ENCODE measurements at regions not wholly inside any gene's neighbourhood (a gene's known extent, or its start where the extent isn't known, plus 50 kb on each side); places are given as distances from the start of the nearest gene placed in this dataset.
"Not testable (repeated sequence)": the region's sequence is repeated elsewhere in the genome, so short reads cannot be mapped to it uniquely, and the experiment has no call there.

GRCh38 chr5:41995193-41995592, 70.1 kb downstream of the FBXO4 start:
- TF ChIP-seq CTCF (IDR thresholded peaks at IDR 0.05; ENCODE audit: low read length, missing control alignments) = no peak
- no peak overlapping the region for H3K4me3 ChIP-seq (replicated peaks; ENCODE audit: low read depth, low read length)

GRCh38 chr5:42001673-42002072, 76.6 kb downstream of the FBXO4 start:
- TF ChIP-seq CTCF (IDR thresholded peaks at IDR 0.05; ENCODE audit: low read length, missing control alignments) = no peak
- no peak for DNase-seq (ENCODE audit: low read depth)
- H3K4me3 ChIP-seq (replicated peaks; ENCODE audit: low read depth, low read length) = no peak overlapping the region

More at GRCh38 chr5:41995193-41995592, 70.1 kb downstream of the FBXO4 start:
- DNase-seq (ENCODE audit: low read depth) = no peak

DNA sequence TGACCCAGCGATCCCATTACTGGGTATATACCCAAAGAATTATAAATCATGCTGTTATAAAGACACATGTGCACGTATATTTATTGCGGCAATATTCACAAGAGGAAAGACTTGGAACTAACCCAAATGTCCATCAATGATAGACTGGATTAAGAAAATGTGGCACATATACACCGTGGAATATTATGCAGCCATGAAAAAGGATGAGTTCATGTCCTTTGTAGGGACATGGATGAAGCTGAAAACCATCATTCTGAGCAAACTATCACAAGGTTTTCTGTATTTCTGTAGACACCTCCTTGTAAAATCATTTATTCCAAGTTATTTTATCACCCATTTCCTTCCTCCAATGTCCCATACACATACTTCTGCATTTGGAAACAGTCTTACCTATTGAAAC, 78.8 kb downstream of the FBXO4 start:
- H3K4me3 ChIP-seq (replicated peaks; ENCODE audit: low read depth, low read length) = not testable (repeated sequence)

GRCh38 chr5:42005561-42006153, 80.6 kb downstream of the FBXO4 start:
- peak; percentile 45 for DNase-seq (ENCODE audit: low read depth)
- no peak overlapping the region for H3K4me3 ChIP-seq (replicated peaks; ENCODE audit: low read depth, low read length)
- TF ChIP-seq CTCF (IDR thresholded peaks at IDR 0.05; ENCODE audit: low read length, missing control alignments) = peak; percentile 85

More for the DNA sequence above, 78.8 kb downstream of the FBXO4 start:
- not testable (repeated sequence) for DNase-seq (ENCODE audit: low read depth)

DNA sequence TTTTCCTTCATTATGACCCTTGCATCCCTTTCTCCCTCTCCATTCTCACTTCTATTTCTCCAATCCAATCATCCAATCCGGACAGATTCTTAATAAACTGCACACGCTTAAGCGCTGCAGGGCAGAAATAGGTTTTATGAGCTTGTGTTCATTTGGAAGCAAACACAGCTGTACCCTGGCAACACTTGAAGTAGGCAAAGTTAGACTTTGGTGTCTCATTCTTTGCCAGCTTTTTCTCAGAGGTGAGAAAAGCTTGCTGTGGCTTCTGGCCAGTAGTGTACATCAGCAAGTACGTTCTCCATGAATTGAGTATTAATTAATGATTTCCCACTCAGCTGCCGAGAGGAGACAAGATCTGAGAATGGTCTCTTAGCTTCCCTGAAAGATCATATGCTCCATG, 88.5 kb downstream of the FBXO4 start:
- no peak for DNase-seq (ENCODE audit: low read depth)
- TF ChIP-seq CTCF (IDR thresholded peaks at IDR 0.05; ENCODE audit: low read length, missing control alignments) = no peak
- H3K4me3 ChIP-seq (replicated peaks; ENCODE audit: low read depth, low read length) = no peak overlapping the region

DNA sequence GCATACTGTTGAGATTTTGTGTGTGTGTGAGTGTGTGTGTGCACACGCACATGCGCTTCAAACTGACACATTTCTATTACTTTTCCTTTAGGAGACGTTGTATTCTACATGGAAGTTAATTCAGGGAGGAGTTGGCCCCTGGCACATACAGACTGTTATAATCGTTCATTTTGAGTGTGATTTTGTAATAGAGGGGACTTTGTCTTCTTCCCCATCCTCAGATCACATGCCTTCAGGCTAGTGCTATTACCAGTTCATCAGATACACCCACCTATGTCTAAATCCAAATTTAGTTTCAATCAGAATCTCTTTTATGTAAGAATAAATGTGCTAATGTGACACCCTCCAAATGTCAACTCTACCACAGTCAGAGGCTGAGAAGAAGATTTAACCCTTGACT, 90.2 kb downstream of the FBXO4 start:
- DNase-seq (ENCODE audit: low read depth) = no peak
- no peak overlapping the region for H3K4me3 ChIP-seq (replicated peaks; ENCODE audit: low read depth, low read length)
- TF ChIP-seq CTCF (IDR thresholded peaks at IDR 0.05; ENCODE audit: low read length, missing control alignments) = no peak

DNA sequence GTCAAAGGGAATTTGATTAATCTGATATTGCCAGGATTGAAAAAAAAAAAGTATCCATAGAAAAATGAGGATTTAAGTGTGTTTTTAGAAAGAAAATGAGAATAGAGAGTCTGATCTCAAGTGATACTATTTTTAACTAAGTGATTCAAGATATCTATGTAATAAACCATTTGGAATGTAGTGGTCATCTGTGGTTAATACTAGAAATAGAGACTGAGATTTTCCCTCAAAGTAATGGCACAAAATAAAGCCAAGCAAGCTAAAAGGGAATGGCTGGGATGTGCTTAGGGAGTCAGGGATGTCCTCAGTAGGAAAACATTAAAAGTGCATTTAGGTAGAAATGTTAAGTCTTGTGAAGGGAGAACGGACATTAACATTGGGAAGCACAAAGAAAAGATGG, 90.6 kb downstream of the FBXO4 start:
- DNase-seq (ENCODE audit: low read depth) = no peak
- no peak overlapping the region for H3K4me3 ChIP-seq (replicated peaks; ENCODE audit: low read depth, low read length)
- TF ChIP-seq CTCF (IDR thresholded peaks at IDR 0.05; ENCODE audit: low read length, missing control alignments) = no peak

Measured in fibroblast of pulmonary artery (primary cell).